DND-41 (cell line): ENCODE measurements at regions not wholly inside any gene's neighbourhood (a gene's known extent, or its start where the extent isn't known, plus 50 kb on each side); places are given as distances from the start of the nearest gene placed in this dataset.
"Not testable (repeated sequence)": the region's sequence is repeated elsewhere in the genome, so short reads cannot be mapped to it uniquely, and the experiment has no call there.

Source experiments
- ATAC-seq: fragments of 200-7000 bp; cut with Tn5 transposase; 3 replicates; pipeline ENCODE4 v1.9.1; 2021; ENCODE audit warnings: low read depth; ENCODE audit not compliant: insufficient read depth
- DNase-seq: peaks from one replicate; pipeline ENCODE4 v3.0.0-alpha.2; 2020
- H2AFZ ChIP-seq: 2 replicates; pipeline ENCODE4 v1.6.0; 2012; ENCODE audit warnings: low read depth, low read length
- H3K27ac ChIP-seq: 2 replicates; pipeline ENCODE4 v1.5.1; 2012; ENCODE audit warnings: low read length, inconsistent platforms
- H3K27me3 ChIP-seq: fragments of 200-600 bp; sonication (generic); 2 replicates; pipeline ENCODE4 v1.6.0; 2012; ENCODE audit warnings: low read length, mild to moderate bottlenecking, inconsistent platforms; ENCODE audit not compliant: insufficient read depth, poor library complexity
- H3K36me3 ChIP-seq: 2 replicates; pipeline ENCODE4 v1.5.1; 2012; ENCODE audit warnings: low read length, inconsistent platforms; ENCODE audit not compliant: insufficient read depth
- H3K4me1 ChIP-seq: 2 replicates; pipeline ENCODE4 v1.5.1; 2012; ENCODE audit warnings: mild to moderate bottlenecking, low read length; ENCODE audit not compliant: insufficient read depth
- H3K4me2 ChIP-seq: 2 replicates; pipeline ENCODE4 v1.6.0; 2012; ENCODE audit warnings: mild to moderate bottlenecking, moderate library complexity, low read length, inconsistent platforms; ENCODE audit not compliant: insufficient read depth
- H3K4me3 ChIP-seq, 2 experiments: fragments of 200-600 bp in 1 of 2; shearing (Covaris generic) in 1 of 2; 2 replicates each; pipeline ENCODE4 v1.5.1; 2012 to 2016; ENCODE audit warnings: inconsistent platforms in 2 of 2, low read length in 2 of 2, mild to moderate bottlenecking in 2 of 2, low read depth in 1 of 2, moderate library complexity in 1 of 2
- H3K79me2 ChIP-seq: 2 replicates; pipeline ENCODE4 v1.6.0; 2012; ENCODE audit warnings: low read length, inconsistent platforms; ENCODE audit not compliant: insufficient read depth
- H3K9ac ChIP-seq: 2 replicates; pipeline ENCODE4 v1.6.0; 2012; ENCODE audit warnings: low read depth, mild to moderate bottlenecking, inconsistent platforms, low read length, moderate library complexity
- H3K9me3 ChIP-seq: 2 replicates; pipeline ENCODE4 v1.5.1; 2012; ENCODE audit warnings: low read length, moderate library complexity, mild to moderate bottlenecking, inconsistent platforms; ENCODE audit not compliant: insufficient read depth, severe bottlenecking
- H4K20me1 ChIP-seq: 2 replicates; pipeline ENCODE4 v1.6.0; 2012; ENCODE audit warnings: low read length; ENCODE audit not compliant: insufficient read depth
- EZH2 ChIP-seq: IDR thresholded peaks from 3 replicates; pipeline ENCODE4 v1.6.1; 2012; ENCODE audit warnings: borderline replicate concordance, low read depth, mild to moderate bottlenecking, moderate library complexity, low read length, inconsistent platforms; ENCODE audit not compliant: severe bottlenecking
- TF ChIP-seq, protein P1 (sequence below): IDR thresholded peaks from 2 replicates; pipeline ENCODE4 v1.5.1; 2012; ENCODE audit warnings: borderline replicate concordance, low read length, moderate library complexity, mild to moderate bottlenecking; ENCODE audit not compliant: poor library complexity, severe bottlenecking; ENCODE audit errors: extremely low read depth

GRCh38 chr12:40439771-40440492 is 215.1 kb downstream of the LRRK2 start:
- TF ChIP-seq, protein P1, sequence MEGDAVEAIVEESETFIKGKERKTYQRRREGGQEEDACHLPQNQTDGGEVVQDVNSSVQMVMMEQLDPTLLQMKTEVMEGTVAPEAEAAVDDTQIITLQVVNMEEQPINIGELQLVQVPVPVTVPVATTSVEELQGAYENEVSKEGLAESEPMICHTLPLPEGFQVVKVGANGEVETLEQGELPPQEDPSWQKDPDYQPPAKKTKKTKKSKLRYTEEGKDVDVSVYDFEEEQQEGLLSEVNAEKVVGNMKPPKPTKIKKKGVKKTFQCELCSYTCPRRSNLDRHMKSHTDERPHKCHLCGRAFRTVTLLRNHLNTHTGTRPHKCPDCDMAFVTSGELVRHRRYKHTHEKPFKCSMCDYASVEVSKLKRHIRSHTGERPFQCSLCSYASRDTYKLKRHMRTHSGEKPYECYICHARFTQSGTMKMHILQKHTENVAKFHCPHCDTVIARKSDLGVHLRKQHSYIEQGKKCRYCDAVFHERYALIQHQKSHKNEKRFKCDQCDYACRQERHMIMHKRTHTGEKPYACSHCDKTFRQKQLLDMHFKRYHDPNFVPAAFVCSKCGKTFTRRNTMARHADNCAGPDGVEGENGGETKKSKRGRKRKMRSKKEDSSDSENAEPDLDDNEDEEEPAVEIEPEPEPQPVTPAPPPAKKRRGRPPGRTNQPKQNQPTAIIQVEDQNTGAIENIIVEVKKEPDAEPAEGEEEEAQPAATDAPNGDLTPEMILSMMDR: no peak
- no peak for TF ChIP-seq EZH2
- H3K27me3 ChIP-seq: no peaks in the 10 kb centered on the region

DNA sequence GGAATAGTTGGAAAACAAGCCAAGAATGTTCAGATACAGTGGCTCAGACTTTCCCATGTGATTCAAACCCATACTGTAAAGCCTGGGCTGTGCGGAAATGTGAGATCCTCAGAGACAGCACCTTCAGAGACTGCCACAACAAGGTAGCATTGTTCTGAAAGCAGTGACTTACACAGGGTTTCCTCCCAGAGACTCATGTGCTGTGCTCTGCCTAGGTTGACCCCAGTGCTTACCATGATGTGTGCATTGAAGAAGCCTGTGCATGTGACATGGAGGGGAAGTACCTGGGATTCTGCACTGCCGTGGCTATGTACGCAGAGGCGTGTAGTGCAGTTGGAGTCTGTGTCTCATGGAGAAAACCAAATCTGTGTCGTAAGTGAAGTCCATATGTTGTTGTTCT is 219.4 kb downstream of the LRRK2 start:
- ATAC-seq (no peak), DNase-seq (no peak)
- no peak overlapping the region for H3K27ac ChIP-seq
- no peaks in the 10 kb centered on the region for H3K36me3 ChIP-seq
- no peak overlapping the region for H3K4me2 ChIP-seq
- no peaks in the 10 kb centered on the region for H3K27me3 ChIP-seq
- H4K20me1 ChIP-seq: no peaks in the 10 kb centered on the region
- no peak overlapping the region for H3K9ac ChIP-seq
- H3K9me3 ChIP-seq: no peaks in the 10 kb centered on the region
- no peaks in the 10 kb centered on the region for H3K79me2 ChIP-seq
- TF ChIP-seq EZH2: no peak
- TF ChIP-seq, protein P1: no peak
- no peaks in the 10 kb centered on the region for H3K4me1 ChIP-seq
- H2AFZ ChIP-seq: no peak overlapping the region
- H3K4me3 ChIP-seq: no peak overlapping the region

More at GRCh38 chr12:40439771-40440492, 215.1 kb downstream of the LRRK2 start:
- H3K4me1 ChIP-seq: no peaks in the 10 kb centered on the region
- H3K4me3 ChIP-seq: no peak overlapping the region
- no peaks in the 10 kb centered on the region for H4K20me1 ChIP-seq
- DNase-seq (no peak), ATAC-seq (no peak)
- H3K79me2 ChIP-seq: no peaks in the 10 kb centered on the region
- no peak overlapping the region for H3K9ac ChIP-seq
- no peaks in the 10 kb centered on the region for H3K9me3 ChIP-seq
- no peak overlapping the region for H2AFZ ChIP-seq
- H3K27ac ChIP-seq: no peak overlapping the region
- no peaks in the 10 kb centered on the region for H3K36me3 ChIP-seq
- no peak overlapping the region for H3K4me2 ChIP-seq

DNA sequence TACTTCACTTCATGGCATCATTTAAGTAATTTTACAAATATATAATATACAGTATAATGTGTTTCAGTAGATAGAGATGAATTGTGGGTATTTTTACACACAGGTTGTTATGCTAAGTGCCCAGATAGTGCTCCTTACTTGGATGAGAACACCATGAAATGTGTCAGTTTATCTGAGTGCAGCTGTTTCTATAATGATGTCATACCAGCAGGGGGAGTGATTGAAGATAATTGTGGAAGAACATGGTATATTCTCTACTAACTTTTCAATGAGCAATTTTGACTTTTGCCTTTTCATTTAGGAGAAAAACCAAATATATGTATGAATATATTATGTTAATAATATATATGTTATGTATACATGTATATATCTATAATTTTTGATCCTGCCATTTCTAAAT is 221.6 kb downstream of the LRRK2 start:
- Histone ChIP-seq H3K36me3 (no peaks in the 10 kb centered on the region), H3K27ac (no peak overlapping the region), H2AFZ (no peak overlapping the region), H4K20me1 (no peaks in the 10 kb centered on the region), H3K79me2 (no peaks in the 10 kb centered on the region), H3K9ac (no peak overlapping the region), H3K27me3 (no peaks in the 10 kb centered on the region), H3K4me3 (no peak overlapping the region), H3K9me3 (no peaks in the 10 kb centered on the region), H3K4me1 (no peaks in the 10 kb centered on the region), H3K4me2 (no peak overlapping the region)
- TF ChIP-seq, protein P1: peak; percentile 47
- no peak for TF ChIP-seq EZH2
- ATAC-seq (no peak), DNase-seq (no peak)

DNA sequence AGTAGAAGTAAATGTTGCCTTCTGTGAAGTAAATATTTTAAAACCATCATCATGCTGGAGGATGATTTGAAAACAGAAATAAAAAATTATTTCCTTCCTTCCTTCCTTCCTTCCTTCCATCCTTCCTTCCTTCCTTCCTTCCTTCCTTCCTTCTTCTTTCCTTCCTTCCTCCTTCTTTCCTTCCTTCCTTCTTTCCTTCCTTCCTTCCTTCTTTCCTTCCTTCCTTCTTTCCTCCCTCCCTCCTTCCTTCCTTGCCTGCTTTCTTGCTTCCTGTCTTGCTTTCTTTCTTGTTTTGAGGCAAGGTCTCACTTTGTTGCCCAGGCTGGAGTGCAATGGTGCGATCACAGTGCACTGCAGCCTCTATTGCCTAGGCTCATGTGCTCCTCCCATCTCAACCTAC is 223.7 kb downstream of the LRRK2 start:
- not testable (repeated sequence) for H3K36me3 ChIP-seq

More for the DNA sequence above, 223.7 kb downstream of the LRRK2 start:
- not testable (repeated sequence) for H2AFZ ChIP-seq, H3K4me1 ChIP-seq, H3K9me3 ChIP-seq, DNase-seq, H3K27me3 ChIP-seq, H3K4me2 ChIP-seq, H3K4me3 ChIP-seq, ATAC-seq, H3K9ac ChIP-seq, H3K79me2 ChIP-seq, H4K20me1 ChIP-seq, H3K27ac ChIP-seq
